Posterior cingulate gyrus (tissue), 11 donors: ENCODE measurements at regions not wholly inside any gene's neighbourhood (a gene's known extent, or its start where the extent isn't known, plus 50 kb on each side); places are given as distances from the start of the nearest gene placed in this dataset.

Experiments
- DNase-seq, 10 donors: peaks; one replicate each; pipeline versions ENCODE4 v3.0.0 to v3.0.0-alpha.2; 2020 to 2021; ENCODE audit warnings: mixed read lengths in 3 of 10
- intact Hi-C: fragments of 100-400 bp; cut with DNase I; formaldehyde crosslinking; loops from one replicate; pipeline ENCODE4 v1.15.1; 2023

DNA sequence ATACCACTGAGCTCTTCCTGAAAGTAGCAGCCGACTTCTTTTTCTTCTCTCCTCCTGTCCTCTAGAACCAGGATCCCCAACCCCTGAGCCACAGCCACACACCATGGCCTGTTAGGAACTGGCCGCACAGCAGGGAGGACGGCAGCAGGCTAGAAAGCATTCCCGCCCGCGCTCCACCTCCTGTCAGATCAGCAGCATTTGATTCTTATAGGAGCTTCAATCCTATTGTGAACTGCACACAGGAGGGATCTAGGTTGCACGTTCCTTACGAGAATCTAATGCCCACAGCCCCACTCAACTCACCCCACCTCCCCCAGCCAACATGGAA, 179.1 kb upstream of the SH3BP4 start:
- no peak for DNase-seq
- intact Hi-C loops: no loop called here

DNA sequence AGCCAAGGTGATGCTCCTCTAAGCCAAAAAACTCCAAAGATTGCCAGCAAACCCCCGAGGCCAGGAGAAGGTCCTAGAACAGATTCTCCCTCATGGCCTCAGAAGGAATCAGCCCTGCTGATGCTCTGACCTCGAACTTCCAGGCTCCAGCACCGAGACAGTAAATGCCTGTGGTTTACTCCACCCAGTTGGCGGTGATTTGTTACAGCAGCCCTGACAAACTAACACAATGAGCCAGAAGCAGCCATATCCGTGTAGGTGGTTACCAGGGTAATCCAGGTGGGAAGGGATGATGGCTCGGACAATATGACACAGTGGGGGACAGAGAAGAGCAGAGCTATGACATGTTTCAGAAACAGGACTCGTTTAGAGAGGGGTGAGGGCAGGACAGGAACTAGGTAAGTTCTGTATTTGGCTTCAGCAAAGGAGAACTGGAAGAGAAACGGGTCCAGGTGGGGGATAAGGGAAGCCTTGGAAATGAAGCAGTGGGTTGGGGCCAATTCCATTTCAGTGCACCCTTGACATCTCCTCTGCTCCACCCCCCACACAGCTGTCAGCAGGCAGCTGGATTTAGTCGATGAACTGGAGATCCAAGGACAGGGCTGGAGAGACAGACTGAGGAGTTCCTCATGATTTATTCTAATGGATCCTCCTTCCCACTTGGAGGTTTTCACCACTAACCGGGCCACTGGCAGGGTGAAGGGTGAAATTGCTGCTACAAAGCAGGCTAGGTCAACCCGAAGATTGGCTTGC, 179.7 kb upstream of the SH3BP4 start:
- intact Hi-C loops: no loop called here
- no peak for DNase-seq

DNA sequence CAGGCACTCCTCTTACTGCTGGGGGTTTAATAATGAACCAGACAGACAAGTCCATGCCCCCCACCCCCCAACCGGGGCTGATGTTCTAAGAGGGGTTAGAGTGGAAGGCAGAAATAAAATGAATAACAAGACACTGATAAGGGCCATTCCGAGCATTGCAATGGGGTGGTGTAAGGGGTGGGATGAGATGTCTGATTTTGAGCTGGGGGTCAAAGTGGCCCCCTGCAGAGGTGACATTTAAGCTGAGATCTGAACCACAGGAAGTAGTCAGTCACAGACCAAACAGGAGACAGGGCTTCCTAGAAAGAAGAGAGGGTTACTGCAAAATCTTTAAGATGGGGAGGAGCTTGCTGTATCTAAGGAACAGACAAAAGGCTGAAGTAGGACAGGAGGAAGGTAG, 180.6 kb upstream of the SH3BP4 start:
- no peak for DNase-seq

DNA sequence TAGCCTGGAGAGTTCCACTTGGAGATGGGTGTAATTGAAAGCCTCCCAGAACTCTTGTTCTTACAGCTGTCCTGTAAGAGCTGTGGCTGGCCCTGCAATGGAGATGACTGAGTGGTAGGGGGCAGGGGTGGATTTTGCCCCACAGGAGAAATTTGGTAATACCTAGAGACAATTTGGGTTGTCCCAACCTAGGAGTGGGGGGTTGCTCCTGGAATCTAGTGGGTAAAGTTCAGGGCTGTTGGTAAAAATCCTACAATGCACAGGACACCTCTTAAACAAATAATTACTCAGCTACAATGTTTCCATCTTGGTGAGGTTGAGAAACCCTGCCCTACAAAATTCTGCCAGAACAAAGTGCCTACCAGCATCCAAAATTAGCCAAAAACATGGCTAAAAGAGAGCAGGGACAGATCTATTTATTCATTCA, 181.1 kb upstream of the SH3BP4 start:
- no peak for DNase-seq
- intact Hi-C loops: no loop called here

More for the DNA sequence above, 180.6 kb upstream of the SH3BP4 start:
- intact Hi-C loops: no loop called here

DNA sequence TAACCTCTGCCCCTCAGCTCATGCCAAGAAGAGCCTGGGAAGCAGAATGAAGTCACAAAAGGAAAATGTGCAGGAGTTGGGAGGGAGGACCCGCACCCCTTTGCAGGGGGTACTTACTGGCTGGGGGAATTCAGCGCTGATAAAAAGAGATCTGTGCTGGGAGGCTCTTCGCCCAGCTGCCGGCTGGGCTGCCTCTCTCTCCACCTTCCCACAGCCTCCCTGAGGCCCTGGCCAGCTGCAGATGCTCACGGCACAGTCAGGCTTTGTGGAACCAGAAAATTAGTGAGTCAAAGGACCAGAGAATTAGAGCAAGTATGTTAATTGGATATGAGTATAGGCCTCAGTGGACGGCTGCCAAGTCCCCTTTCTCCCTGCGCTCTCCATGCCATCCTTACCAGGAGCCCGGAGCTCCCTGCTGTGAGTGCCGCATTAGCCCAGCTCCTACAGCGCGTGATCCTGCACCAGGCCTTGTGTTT, 181.7 kb upstream of the SH3BP4 start:
- intact Hi-C loops: no loop called here
- DNase-seq: peak in 1 of 10 donors; percentile 10

DNA sequence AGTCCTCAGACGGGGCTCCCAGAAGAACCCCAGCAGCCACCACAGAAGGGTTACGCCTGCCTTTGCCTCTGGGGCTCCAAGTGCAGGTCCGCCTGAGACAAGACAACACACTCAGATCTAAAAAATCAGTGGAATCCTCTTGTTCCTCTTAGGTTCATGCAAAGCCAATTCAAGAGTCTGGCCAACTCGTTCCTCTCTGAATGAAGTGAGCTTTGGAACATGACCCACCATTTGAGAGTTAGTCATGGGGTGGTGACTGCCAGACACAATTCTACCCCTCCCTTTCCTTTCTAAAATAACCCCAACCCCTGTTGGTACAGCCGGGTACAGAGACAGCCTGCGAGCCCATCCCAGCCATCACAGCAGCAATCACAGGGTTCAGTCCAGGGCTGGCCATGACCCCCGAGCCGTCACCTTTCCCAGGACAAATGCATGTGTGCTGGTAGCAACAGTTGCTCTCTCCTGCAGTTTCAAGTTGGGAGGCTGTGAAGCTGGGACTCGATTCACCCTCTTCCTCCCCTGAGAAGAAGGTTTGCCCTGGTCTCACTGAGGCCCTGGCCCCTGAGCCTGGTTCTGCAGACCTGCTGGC, 183.1 kb upstream of the SH3BP4 start:
- no peak for DNase-seq
- intact Hi-C loops: no loop called here

DNA sequence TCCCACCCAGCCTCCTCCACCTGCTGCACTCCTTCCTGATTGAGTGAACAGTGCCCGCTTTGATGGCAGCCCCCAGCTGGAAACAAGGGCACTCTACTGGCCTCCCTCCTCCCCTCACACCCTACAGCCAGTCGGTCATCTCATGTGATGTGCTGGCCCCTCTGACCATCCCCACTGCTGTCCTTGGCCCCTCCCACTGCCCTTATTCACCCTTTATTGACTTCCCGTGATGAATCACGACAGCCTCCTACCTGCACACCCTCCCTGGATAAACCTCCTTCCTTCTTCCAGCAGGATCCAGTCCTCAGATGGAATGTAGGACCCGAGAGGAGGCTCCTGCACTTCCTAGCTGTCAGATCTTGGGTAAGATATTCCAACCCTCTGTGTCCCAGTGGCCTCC, 186.5 kb upstream of the SH3BP4 start:
- no peak for DNase-seq
- intact Hi-C loops: no loop called here

DNA sequence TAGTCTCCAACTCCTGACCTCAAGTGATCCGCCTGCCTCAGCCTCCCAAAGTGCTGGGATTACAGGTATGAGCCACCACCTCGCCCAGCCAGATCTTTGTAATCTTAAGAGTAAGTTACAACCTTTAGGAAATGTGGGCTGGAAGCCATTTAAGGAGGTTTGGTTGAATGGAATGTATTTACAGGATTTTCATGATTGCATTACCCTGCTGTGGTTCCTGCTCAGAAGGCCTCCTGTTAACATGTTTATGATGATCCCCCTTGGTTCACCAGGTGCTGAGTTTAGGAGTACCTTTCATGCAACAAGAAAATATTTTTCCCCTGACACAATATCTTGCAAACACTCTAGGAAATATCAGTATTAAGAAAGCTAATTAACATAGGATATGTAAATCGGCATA, 187.4 kb upstream of the SH3BP4 start:
- no peak for DNase-seq
- intact Hi-C loops: no loop called here

DNA sequence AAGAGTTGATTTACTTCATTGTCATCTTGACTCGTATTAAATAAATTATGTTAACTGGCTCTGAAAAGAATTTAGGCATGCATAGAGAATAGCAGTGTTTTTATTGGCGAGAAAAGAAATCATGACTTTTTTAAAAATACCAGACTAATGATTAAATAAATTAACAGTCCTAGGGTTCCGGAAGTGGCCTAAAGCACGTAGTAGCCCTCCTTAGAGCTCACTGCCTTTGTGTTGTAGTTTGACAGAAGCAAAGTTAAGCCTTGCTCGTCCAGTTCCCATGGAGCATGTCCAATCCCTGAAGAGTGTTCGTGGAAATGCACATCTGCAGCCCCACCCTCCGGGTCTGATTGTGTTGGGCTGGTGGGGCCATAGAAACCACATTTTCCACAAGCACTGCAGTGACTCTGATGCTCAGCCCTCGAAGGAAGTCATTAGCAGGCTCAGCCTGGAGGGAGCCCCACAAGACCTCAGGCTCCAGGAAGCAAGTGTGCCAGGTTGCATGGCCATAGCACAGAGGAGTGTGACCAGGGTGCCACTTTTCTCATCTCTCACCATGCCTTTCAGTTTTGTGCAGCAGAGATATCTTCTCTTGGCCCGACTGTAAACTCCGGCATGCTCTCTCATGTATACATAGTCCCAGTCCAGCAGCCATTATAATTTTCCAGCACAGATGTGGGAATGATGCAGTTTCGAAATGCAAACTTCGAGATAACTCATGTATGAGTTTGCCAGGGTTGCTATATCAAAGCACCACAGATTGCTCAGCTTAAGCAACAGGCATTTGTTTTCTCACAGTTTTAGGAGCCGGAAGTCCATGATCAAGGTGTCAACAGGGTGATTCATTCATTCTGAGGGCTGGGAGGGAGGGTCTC, 188.6 kb upstream of the SH3BP4 start:
- DNase-seq: no peak
- intact Hi-C loops: no loop called here

DNA sequence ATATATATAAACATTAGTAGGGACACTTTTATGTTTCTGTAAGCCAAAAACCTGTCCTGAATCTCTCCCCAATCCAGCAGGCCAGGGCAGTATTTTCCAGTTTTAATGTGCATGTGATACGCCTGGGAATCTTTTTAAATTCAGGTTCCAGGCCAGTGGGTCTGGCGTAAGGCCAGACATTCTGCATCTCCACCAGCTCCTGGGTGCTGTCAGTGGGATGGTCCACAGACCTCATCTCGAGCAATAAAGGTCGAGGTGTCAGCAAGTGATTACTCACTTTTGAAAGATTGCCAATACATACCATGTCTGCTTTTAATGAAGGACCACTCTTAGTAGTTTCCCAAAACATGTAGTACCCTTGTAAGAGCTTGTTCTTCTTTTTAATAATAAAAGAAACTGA, 189.9 kb upstream of the SH3BP4 start:
- no peak for DNase-seq
- intact Hi-C loops: no loop called here

DNA sequence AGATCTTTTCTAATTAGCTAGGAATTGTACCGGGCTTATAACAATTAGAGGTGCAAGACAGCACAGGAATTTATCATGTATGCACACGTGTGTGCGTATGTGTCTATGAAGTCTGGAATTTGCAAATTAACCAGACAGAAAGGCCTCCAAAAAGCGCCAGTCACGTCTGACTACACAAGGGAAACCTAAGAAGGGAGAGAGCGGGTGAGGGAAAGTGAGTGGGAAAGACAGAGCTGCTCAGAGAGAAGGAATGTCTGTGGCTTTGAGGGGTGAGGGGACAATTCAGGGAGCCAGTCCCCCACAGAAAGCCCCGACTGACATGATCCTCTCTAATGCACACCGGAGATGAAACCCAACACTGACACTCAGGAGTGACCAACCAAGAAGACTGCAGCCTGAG, 197.7 kb upstream of the SH3BP4 start:
- intact Hi-C loops: no loop called here
- DNase-seq: no peak

DNA sequence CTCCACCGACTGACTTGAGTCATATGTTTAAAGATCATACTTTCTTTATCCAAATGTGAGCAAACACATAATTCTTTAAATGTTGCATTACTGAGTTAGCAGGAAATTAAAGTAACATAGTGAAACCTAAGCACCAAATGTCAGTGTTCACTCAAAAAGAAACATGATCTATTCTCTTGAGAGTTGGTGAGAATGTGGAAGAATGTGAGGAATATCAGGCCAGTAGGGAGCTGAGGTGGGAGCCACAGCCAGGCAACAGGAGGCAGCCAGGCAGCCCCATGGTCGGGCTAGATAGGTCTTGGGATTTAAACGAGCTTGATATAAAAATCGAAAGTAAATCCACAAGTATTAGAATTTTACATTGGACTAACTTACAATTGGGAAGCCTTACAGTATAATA, 198.1 kb upstream of the SH3BP4 start:
- DNase-seq: no peak

DNA sequence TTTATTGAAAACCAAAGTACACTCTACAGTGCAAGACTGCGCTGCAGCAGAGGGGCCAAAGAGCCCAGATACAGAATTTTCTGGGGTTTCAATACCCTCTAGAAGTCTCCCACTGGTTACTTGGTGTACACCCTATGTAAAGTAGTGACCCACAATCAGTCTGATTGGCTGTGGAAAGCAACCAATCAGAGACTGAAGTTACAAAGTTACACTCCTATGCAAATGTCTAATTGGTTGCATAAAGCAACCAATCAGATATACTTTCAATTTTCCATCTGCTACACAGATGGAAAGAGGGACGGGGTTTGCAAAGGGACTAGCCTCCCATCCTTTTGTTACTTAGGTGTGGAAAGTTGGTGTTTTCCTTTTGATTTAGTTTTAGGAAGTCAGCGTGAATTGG, 198.9 kb upstream of the SH3BP4 start:
- intact Hi-C loops: no loop called here
- DNase-seq: no peak

More for the DNA sequence above, 198.1 kb upstream of the SH3BP4 start:
- intact Hi-C loops: no loop called here

DNA sequence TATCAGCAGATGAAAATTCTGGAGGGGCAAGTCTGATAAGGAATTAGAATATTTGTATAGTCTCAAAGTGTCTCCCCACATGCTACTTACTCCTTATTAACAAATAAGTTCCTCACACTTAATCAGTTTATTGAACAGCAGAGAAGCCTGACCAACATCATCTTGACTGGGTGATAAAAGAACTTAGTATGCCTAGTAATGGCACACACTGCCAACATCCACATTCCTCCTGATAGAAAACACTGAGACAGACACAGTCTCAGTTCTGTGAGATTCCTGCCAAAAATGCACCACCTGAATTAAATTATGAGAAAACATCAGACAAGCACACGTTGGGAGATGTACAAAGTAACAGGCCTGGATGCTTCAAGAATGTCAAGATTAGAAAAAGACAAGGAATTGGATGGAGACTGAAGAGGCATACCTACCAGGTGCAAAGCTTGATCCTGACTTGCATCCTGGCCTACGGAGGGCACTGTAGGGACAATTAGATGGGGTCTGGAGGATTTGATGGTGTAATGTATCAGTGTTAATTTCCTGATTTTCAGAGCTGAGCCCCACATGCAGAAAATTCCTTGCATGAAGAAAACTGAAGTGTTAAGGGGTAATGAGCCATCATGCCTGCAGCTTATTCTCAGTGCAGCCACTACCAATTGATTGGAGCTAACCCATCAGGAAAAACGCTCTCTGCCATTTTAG, 200.4 kb upstream of the SH3BP4 start:
- intact Hi-C loops: no loop called here

DNA sequence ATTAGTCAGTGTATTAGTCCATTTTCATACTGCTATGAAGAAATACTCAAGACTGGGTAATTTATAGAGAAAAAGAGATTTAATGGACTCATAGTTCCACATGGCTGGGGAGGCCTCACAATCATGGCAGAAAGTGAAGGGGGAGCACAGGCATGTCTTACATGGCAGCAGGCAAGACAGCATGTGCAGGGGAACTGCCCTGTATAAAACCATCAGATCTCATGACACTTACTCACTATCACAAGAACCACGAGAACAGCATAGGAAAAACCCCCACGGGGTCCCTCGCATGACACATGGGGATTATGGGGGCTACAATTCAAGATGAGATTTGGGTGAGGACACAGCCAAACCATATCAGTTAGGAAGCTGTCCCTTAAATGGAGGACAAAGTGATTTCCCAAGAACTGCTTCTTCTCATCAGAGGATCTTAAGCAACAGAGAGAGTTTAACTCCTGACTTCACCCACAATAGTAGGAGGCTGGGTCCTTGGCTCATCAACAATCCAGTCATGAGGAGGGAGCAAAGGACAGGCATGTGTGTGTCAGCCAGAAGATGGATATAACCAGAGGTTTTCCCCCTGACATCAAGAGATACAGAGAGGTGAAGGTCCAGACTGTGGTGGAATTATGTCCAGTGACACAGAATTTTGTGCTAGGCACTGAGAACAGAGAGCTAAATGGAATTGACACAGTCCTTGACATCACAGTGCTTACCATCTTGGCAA, 203.8 kb upstream of the SH3BP4 start:
- intact Hi-C loops: no loop called here
- DNase-seq: no peak

More for the DNA sequence above, 200.4 kb upstream of the SH3BP4 start:
- DNase-seq: no peak

DNA sequence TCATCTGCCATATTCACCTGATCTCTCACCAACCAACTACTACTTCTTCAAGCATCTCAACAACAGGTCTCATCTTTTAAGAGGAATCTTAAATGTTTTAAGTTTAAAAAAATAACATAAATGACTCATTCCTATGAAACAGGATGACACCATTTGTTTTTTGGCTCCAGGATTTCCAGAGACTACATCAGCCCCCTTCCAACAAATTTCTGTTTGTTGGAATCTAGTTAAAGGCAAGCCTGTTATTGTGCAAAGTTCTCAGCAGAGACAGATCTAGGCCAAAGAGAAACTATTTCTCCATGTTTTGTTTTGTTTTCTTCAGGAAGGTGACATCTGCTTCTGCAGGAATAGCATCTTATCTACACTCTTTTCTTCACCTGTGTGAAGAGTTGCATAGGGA, 204.8 kb upstream of the SH3BP4 start:
- no peak for DNase-seq
- intact Hi-C loops: no loop called here

DNA sequence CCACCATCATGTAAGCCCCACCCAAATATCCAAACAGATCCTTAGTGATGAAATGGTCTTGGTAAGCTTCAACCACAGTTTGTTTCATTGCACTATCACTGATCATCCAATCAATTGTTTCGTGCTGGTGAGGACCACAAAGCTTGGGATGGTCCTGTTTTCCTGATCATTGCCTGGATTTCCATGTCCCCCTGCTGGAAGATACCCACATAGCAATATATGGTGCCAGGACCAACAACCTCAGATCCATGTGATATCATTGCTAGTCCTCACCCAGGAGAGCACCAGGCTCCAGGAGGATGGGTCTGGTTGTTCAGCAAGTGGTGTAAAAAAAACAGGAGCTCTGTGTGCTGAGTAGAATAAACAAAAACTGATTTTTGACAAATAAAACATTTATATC, 206.5 kb upstream of the SH3BP4 start:
- DNase-seq: no peak
- intact Hi-C loops: no loop called here

DNA sequence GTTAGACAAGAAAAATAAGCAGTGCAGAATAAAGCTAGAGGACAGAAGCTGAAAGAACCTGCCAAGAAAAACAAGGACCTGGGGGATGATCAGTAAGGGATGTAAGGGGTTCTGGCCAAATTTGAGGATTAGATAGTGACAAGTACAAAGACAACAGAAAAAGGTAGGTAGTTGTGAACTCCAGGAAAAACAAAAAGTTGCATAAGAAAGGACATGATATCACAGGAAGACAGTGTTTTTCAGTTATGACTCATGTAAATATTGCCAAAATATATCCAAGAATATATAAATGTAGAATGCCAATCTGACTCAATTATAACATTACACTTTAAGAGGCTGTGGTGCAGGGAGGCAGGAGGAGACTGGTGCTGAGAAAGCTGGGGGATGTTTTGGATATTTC, 209.8 kb upstream of the SH3BP4 start:
- intact Hi-C loops: no loop called here

DNA sequence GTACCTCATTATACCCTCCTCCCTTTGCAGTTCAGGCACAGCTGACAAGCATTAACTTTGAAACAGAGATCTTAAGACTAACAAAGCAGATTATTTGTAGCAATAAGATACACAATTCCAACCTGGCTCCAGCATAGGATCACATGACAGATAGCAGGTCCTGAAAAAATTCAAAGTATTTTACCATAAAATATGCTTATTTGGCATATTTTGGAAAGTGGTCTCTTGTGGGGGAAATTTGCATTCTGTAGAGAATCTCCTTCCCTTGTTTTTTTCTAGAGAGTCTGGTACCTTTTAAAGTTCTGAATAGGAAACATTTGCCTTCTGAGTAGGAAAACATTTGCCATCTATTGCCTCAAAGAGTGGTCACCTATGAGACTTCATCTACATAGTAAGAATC, 212.8 kb upstream of the SH3BP4 start:
- no peak for DNase-seq
- intact Hi-C loops: no loop called here

More for the DNA sequence above, 209.8 kb upstream of the SH3BP4 start:
- no peak for DNase-seq

DNA sequence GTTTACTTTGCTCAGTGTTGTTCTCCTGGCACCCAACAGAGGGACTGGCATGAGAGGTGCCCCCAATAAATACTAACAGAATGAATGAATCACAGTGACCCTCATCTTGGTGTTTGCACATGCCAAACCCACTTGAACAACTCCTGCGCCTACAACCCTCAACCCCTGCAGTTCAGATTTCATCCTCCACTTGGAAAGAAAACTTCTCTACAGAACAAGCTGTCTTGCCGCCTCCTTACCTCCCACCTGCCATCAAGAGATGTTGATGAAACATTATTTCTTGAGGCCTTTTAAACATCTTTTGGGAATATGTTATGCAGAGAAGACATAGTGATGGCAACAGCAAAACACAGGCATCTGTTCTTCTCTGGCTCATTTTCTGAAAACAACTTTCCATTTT, 216.0 kb upstream of the SH3BP4 start:
- intact Hi-C loops: no loop called here
- DNase-seq: no peak
